NCI-H526 treated with DMSO at 0.1 percent for 48 hours (cell line): ENCODE measurements at regions not wholly inside any gene's neighbourhood (a gene's known extent, or its start where the extent isn't known, plus 50 kb on each side); places are given as distances from the start of the nearest gene placed in this dataset.

Experiments
- DNase-seq: peaks from one replicate; lab custom pipeline; 2025; lab: John Stamatoyannopoulos, UW

GRCh38 chr10:28783087-28783486 is 105.8 kb downstream of the BAMBI start:
- DNase-seq, result no peak

DNA sequence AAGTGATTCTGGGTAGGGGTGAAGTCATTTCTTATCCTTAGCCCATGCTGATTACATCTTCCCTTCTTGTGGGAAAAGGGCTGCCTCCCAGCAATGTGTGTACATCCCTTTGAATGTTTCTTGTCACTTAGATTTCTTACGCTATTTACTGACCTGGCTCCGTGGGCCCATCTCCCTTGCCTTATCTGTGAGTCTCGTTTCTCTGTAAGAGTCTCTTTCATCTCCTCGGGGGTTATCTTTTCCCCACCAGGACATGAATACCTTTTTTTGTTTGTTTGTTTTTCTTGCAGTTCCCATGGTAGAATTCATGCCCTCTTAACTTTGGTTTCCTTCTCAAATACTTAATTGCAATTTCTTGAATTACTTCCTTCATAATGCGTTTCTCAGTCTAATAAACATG is 107.7 kb downstream of the BAMBI start:
- no peak for DNase-seq

DNA sequence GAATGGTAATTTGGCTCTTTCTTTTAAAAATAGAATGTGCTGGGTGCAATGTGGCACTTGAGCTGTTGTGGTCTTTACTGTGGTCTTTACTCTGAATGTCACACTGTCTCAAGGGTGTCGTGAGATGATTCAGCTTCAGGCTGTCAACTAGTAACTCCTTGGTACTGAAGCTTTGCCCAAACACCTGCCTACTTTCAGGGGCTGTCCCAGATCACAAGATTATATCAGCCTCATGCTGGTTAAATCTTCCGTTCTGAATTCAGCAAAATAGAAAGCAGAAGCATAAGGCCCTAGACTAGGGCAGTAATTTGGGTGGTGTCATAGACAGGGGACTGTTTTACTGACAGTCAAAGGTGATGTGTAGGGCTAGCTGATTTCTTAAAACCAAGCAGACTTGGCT is 110.9 kb downstream of the BAMBI start:
- DNase-seq, result no peak

DNA sequence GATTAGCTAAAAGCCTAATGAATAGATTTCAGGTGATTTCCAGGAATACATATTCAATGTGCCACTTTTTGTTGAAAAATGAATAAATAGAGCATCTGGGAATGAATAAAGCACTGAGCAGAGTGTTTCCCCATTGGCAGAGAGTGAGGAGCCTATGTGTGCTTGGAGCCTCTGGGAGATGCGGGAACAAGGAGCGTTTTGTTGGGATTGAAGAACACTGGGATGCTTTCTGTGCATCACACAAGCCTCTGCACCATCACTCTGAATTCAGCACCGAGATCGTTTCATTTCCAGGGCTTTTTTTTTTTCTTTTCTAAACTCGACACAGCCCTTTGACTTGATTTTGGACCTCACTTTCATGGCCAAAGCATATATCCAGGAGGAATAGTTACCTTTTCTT is 111.4 kb downstream of the BAMBI start:
- DNase-seq, result no peak

GRCh38 chr10:28790146-28790545 is 112.8 kb downstream of the BAMBI start:
- no peak for DNase-seq

DNA sequence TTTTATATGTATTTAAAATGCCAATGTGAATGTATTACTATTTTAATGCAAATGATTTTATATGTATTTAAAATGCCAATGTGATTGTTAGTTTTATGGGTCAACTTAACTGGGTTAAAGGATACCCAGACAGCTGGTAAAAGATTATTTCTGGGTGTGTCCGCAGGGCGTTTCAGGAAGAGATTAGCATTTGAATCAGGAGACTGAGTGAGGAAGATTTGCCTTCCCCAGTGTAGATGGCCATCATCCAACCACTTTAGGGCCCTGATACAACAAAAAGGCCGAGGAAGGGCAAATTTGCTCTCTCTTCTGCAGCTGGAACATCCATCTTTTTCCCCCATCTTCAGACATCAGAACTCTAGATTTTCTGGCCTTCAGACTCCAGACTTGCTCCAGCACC is 116.2 kb downstream of the BAMBI start:
- DNase-seq, result no peak

DNA sequence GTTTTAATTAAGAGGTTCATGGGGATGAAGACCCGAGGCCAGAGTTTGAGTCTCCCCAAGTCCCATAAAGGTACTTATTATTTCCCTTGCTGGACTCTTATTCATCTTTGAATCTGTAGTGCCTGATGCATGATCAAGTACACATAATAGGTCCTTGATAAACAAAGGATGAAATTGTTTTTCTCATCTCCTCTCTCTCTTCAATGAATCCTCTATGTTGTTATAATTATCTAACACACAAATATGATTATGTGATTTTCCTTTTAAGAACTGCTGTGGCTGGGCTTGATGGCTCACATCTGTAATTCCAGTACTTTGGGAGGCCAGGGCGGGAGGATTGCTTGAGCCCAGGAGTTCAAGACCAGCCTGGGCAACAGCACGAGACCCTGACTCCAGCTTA is 117.7 kb downstream of the BAMBI start:
- DNase-seq, result no peak

- DNase-seq, result no peak
Observed at GRCh38 chr10:28796606-28797512, 119.5 kb downstream of the BAMBI start.

DNA sequence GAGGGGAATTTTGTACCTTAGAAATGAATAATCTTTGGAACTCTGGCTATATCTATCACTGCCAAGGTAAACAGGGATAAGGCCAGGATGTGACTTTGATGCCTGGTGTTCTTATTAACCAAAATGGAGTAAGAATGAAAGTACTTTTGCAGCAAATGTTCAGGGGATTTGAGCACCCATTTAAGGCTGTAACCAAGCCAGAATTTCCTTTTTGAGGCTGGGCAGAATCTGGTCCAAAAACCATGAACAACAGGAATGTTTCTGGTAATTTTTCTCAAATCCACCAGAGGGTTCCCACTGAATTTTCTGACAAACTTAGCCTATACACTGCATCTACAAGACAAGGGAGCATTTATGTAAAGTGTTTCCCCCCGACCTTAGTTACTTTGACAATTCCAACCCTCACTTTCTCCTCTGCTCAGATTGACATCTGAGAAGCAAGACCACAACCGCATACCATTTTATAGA is 120.6 kb downstream of the BAMBI start:
- no peak for DNase-seq

- no peak for DNase-seq
Observed at GRCh38 chr10:28798428-28798955, 121.2 kb downstream of the BAMBI start.

GRCh38 chr10:28798964-28799363 is 121.6 kb downstream of the BAMBI start:
- DNase-seq, result no peak

DNA sequence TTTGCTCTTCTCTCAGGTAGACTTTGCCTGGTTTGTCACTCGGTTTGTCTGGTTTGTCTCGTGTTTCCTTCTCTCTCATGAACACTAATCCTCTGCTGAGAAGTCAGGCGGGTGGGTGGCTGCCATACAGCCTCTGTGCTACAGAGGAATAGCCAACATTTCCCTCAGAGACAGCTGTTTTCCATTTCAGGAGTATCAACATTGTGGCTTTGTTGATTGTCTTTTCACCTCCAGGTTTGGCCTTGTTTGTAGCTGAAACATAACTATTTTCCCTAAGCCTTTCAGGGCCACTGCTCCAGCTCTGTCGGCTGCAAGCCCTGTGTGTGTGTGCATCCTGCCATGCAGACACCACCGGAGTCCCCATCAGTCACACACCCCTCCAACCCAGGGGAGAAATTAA is 122.8 kb downstream of the BAMBI start:
- no peak for DNase-seq

DNA sequence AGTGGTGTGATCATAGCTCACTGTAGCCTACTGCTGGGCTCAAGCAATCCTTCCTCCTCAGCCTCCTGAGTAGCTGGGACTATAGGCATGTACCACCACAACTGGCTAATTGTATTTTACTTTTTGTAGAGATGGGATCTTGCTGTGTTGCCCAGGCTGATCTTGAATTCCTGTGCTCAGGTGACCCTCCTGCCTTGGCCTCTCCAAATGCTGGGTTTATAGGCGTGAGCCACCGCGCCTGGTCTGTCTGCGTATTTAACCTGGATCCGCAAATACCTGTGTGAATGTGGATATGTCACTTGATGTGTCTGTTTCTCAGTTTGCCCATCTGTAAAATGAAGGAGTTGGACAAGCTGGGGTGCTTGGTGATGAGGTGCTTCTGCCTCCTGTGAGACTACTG is 123.9 kb downstream of the BAMBI start:
- no peak for DNase-seq

DNA sequence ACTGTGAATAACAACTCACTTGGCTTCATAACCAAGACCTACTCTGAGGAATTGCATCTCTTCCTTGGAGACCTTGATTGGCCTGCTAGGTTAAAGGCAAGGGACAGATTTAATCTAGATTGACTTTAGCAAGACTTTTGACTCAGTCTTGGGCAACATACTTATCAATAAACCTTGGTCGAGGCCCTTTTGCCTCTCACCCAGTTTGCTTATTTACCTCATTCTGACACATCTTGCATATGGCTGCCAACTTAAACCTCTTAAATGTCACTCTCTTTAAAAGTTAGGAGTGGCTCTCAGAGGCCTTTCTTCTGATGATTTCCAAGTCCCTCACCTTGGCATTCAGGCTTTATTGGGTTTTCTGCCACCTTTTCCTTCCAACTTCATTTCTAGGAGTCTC is 124.5 kb downstream of the BAMBI start:
- no peak for DNase-seq

GRCh38 chr10:28805390-28805789 is 128.1 kb downstream of the BAMBI start:
- DNase-seq, result no peak

DNA sequence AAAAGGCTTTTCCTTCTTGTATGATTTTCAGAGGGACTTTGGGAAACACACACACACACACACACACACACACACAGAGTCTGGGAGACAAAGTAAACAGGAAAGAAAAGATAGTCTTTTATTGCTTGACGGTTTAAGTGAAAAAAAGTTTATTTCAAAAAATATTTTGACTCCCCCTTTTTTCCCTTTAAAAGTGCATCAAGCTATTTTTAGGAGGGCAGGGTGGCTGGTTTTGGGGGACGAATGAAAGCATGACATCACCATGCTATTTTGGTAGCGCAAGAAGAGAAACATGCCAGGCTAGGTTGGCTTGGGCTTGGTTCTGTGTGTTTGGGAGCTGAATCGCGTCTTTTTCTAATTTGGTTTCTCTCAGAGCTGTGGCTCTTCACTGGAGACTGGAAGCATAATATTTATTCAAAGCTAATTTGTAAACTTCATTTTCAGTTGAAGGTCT is 129.2 kb downstream of the BAMBI start:
- DNase-seq, result no peak

DNA sequence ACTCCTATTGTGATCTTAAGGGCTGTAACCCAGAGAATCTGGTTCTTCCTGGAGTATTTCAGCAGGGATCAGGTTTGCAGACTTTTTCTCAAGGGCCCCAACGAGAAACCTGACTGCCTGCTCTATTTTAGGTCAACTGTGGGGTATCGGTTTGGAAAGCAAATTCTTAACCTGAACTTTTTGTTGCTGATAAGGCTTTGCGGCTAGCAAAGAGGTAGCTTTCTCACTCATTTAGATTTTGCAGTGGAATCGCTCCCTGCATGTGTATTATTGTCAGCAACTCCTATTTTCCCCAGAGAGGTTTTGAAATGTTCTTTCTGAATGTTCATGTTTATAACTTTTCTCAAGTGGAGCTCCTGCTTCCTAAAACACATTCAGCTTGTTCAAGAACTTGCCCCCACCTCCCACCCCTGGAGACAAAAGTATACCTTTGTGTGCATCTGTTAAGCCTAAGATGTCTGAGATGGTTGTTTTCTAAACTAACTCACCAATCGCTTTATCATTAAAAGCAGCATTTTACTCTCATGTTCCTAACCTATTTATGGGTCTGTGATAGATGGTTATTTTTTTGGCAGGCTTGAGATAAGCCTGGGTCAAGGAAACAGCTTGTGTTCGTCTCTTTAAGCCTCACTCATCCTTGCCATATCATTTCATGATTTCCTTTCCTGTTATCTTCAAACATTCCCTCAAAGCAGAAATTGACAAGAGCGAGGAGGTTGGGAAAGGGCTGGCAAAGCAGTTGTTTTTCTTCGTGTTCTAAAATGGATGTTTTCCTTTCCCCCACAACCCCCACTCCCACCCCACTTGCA is 129.8 kb downstream of the BAMBI start:
- DNase-seq, result no peak

DNA sequence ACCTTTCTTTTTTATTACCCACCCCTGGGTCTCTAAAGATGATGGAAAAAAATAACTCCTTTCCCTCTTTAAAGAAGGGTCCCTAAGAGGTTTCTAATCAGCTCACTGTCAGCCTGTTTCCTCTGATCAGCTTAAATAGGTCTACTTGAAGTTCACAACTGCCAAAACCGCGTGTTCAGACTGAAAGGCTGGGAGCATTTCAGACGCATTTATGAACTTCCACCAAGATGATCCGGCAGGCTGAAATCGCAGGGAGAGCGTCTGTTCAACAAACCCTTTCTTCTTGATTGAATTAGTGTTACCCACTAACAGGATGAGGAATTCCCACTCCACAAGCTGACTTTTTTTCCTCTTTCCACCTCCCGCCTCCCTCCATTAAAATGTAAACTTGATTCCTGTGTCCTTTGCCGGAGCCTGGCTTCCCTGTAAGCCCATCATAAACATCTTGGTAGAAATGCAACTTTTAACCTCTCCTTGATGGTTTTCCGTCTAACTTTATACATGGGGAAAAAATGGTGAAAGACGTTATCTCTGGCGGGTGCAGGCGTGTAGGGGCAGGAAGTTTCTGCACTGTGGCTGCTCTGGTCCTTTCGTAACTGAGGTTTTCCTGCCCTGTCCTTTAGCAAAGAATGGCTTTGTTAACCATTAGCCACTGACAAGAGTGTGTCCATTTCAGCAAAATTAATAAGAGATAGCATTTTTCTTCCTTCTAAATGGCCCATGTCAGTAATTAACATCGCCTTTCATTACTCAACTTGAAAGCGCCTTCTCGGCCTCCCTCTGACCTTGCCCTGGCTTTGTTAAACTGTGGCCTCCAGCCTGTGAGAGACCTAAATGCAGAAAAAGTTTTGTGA is 130.7 kb downstream of the BAMBI start:
- no peak for DNase-seq

- DNase-seq, result no peak
Observed at GRCh38 chr10:28808693-28809092, 131.4 kb downstream of the BAMBI start.

- no peak for DNase-seq
Observed at GRCh38 chr10:28810057-28810870, 132.9 kb downstream of the BAMBI start.
